EL (cell line): ENCODE measurements at regions not wholly inside any gene's neighbourhood (a gene's known extent, or its start where the extent isn't known, plus 50 kb on each side); places are given as distances from the start of the nearest gene placed in this dataset.

Source experiments
- DNase-seq: peaks from one replicate; pipeline ENCODE4 v3.0.0-alpha.2; 2016

GRCh38 chr2:51237626-51238271, 205.8 kb upstream of the NRXN1 start:
- no peak for DNase-seq

GRCh38 chr2:51232027-51232426, 200.1 kb upstream of the NRXN1 start:
- DNase-seq = no peak

GRCh38 chr2:51231071-51231470, 199.1 kb upstream of the NRXN1 start:
- DNase-seq = no peak

DNA sequence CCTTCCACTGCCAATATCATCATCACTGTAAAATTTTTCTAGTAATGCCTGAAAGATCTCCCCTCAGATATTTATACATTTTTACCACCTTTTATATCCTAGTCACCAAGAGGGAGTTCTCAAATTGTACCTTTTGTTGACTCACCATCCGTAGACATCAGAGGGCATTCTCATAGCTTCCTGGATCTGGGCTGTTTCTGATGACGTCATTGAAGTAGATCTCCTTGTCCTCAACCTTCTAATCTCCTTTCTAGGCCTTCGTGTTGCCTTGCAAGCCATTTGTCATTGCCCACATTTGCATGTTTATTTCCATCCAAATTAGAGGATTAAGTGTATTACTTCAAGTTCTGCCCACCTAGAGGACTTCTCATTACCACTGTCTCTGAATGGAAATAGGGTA, 193.4 kb upstream of the NRXN1 start:
- no peak for DNase-seq

DNA sequence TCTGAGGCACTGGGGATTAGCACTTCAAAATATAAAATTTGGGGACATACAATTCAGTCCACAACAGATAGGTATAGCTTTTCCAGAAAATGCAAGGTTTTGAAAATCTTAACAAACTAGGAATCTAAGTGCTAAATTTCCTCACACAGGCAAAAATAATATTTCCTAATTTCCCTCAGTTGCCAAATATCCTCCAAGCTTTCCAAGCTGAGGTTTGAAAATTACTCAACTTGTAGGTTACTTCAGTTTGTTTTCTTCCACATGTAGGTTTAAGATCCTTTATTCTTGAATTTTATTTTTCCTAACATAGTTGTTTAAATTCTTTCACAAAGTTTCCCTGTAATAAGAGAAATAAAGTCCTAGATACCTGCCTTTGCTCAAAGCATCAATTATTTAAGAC, 192.9 kb upstream of the NRXN1 start:
- DNase-seq = no peak

DNA sequence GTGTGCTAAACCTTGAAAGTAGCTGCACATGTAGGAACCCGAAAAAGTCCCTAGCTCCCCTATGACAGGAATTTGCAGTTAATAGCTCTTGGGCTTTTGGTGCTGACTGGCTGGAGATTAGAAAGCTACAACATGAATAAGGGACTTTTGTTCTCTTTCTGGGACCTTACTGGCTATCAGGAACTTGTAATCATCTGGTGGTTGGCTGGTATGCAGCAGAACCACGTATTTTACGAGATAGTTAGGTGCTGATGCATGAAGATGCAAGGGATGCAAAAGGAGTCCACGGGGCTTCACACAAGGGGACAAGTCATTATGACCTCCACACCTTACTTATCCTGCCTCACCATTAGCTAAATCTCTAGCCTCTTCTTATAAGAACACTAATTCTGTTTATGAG, 190.2 kb upstream of the NRXN1 start:
- DNase-seq = no peak

DNA sequence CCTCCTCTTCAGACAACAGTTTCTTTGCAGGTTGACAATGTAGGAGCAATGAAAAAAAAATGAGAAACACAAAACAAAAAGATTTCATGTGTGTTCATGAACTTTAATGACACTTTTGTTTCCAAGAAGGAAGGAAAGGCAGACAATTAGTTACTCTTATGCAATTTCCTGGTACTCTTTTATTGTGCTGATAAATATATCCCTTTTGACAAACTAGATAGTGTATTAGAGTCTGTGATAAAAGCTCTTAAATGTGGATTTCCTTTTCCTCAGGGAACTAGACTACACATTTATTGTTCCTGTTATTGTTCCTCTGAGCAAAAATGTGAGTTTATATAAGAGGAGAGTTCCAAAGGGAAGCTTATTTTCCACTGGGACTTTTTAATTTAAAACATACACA, 188.7 kb upstream of the NRXN1 start:
- no peak for DNase-seq

- DNase-seq = no peak
These were observed 188.1 kb upstream of the NRXN1 start for GRCh38 chr2:51220080-51220479.

DNA sequence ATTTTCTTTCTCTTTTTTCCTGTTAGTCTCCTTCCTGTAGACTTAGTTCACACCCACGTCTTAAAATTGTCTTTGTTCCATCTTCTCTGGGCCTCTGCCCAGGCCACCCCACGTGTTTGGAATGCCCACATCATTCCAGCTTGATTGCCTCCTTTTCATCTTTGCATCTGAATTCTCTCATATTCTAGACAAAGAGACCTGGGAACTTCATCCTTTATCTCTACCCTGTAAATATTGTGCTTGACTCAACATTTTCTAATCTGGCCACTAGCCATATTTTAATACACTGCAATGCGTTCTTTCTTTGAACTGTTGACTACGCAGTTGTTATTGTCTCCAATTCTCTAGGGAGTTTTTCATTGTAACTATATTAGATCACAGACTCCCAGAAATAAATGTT, 187.5 kb upstream of the NRXN1 start:
- DNase-seq = no peak

DNA sequence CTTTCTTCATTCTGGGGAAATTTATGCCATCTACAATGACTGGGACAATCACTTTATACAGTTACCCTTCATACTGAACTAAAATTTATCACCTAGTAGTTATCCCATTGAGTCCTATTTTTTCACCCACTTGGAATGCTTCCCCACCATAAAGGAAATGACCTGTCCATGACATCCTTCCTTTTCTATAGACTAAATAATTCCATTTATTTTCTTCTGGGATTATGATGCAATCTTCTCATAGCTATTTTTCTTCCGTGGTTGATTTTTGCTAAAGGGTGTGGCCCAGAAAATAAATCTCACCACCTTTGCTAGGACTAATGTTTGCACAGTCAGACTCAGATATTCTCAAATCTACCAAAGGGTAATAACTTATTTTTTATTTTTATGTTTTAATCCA, 186.1 kb upstream of the NRXN1 start:
- no peak for DNase-seq

- DNase-seq = no peak
These were observed 181.9 kb upstream of the NRXN1 start for GRCh38 chr2:51213826-51214225.

- no peak for DNase-seq
These were observed 180.4 kb upstream of the NRXN1 start for GRCh38 chr2:51212374-51212773.

DNA sequence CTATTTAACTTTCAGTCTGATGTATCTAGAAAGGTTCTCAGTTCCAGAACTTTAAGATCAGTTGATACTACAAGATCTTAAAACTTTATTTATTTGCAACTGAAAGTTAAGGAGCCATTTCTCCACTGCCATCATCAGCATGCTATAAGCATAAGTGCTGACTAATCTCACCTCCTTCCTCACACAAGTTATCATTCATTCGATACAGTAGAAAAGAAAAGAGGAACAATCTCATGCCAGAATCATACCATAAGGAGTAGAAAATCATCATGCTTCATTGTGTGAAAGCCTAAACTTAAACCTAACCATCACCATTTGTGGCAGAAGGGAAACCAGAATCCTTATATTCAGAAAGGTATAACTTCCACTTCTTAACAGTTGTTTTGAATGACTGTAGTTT, 176.6 kb upstream of the NRXN1 start:
- DNase-seq = no peak

DNA sequence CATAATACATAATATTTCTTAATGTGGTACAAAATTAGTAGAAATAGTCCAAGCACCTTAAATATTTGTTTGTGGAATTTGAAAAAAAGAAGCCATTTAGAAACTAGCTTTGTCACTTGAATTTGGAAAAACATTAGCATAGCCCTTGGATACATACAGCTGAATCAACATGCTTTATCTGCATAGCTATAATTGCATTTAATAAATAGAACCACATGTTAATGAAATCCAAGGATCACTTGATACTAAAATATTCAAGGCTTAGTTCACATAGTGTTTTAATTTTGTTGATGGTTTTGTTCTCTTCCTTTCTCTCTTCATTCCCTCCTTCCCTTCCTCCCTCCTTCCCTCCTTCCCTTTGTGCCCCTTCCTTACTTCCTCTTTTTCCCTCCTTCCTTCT, 169.4 kb upstream of the NRXN1 start:
- DNase-seq = no peak

GRCh38 chr2:51194656-51195055, 162.7 kb upstream of the NRXN1 start:
- DNase-seq = no peak

GRCh38 chr2:51170273-51170672, 138.3 kb upstream of the NRXN1 start:
- DNase-seq = no peak

- DNase-seq = no peak
These were observed 133.8 kb upstream of the NRXN1 start for GRCh38 chr2:51165534-51166260.

DNA sequence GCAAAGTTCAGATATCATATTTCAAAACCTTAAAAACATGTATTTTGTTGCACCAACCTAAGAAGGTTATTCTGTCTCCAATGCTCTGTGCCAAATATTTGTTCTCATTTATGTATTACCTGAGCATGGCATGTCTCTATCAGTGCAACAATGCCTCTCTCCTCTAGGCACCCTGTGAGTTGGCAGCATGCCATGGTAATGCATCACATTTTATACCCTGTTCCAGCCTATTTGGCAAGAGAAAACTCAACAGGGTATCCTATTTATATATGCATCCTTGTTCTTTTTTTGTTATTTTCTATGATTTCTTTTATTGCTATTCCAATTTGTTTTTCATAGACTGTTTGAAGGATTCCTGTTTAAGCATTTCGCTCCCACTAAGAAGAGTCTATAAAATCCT, 126.3 kb upstream of the NRXN1 start:
- no peak for DNase-seq

DNA sequence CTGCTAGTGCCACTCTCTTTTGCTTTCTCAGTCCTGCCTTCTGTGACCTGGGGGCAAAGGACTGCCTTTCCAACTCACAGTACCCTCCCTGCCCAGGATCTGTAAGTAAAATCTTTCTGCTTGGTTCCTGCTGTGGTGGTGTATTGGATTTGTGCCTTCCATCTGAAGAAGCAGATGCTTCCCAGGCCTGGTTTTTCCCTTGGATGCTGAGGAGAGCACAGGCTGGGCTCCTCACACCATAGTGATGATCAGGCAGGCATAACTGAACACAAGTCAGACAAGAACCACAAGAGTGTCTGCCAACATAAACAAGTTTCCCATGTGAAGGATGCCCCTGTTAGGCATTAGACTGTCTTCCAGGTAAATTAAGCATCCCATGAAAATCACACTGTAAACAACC, 121.3 kb upstream of the NRXN1 start:
- DNase-seq = no peak

DNA sequence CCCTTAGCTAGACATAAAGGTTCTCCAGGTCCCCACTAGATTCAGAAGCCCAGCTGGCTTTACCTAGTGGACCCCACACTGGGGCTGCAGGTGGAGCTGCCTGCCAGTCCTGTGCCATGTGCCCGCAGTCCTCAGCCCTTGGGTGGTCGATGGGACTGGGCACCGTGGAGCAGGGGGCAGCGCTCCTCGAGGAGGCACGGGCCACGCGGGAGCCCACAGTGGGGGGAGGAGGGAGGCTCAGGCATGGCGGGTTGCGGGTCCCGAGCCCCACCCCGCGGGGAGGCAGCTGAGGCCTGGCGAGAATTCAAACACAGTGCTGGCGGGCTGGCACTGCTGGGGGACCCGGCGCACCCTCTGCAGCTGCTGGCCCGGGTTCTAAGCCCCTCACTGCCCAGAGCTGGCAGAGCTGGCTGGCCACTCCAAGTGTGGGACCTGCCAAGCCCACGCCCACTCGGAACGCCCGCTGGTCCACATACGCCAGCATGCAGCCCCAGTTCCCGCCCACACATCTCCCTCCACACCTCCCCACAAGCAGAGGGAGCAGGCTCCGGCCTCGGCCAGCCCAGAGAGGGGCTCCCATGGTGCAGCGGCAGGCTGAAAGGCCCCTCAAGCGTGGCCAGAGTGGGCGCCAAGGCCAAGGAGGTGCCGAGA, 119.7 kb upstream of the NRXN1 start:
- no peak for DNase-seq

DNA sequence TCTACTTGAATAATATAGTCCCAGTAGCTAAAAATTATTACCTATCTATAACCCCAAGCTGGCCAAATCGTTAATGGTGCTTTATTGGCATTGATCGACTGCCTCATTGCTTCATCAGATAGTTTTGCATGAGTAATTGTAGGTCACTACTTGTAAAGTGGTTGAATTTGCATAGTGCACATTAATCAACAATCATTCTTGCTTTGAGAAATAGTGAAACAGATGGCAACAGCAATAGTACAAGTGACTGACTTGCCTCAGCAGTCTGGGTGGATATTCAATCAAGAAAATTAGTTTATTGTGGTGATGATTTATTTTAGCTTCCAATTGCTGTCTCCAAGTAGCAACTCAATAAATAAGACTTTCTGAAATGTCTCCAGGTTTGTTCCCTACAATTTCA, 117.8 kb upstream of the NRXN1 start:
- DNase-seq = no peak

GRCh38 chr2:51145761-51146160, 113.8 kb upstream of the NRXN1 start:
- DNase-seq = no peak

DNA sequence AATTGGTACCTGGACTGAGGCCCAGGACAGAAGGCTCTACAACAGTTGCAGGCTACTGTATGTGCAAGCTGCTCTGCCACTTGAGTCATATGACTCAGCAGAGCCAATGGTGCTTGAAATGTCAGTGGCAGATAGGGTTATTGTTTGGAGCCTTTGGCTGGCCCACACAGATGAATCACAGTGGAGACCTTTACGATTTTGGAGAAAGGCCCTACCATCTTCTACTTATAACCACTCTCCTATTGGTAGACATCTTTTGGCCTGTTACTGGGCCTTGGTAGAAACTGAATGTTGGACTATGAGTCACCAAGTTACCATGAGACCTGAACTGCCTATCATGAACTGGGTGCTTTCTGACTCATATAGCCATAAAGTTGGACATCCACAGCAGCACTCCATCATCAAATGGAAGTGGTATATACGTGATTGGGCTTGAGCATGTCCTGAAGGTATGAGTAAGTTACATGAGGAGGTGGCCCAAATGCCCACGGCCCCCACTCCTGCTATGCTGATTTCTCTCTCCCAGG, 88.9 kb upstream of the NRXN1 start:
- no peak for DNase-seq

- no peak for DNase-seq
These were observed 79.6 kb upstream of the NRXN1 start for GRCh38 chr2:51111532-51111931.
